Activated CD4-positive, alpha-beta T cell treated with anti-CD3 and anti-CD28 coated beads for 24 hours (primary cell): ENCODE measurements at regions not wholly inside any gene's neighbourhood (a gene's known extent, or its start where the extent isn't known, plus 50 kb on each side); places are given as distances from the start of the nearest gene placed in this dataset.

Experiments used
- DNase-seq, 2 donors: peaks; one replicate each; pipeline ENCODE4 v3.0.0-alpha.2; 2020; ENCODE audit warnings: low read depth in 2 of 2

GRCh38 chr5:155295111-155295510 lies 281.6 kb downstream of the KIF4B start:
- DNase-seq, result no peak

GRCh38 chr5:155299386-155300005 lies 285.9 kb downstream of the KIF4B start:
- no peak for DNase-seq

GRCh38 chr5:155303120-155303519 lies 289.6 kb downstream of the KIF4B start:
- no peak for DNase-seq

GRCh38 chr5:155307229-155307628 lies 293.7 kb downstream of the KIF4B start:
- DNase-seq, result no peak

- no peak for DNase-seq
These were observed 294.7 kb downstream of the KIF4B start for GRCh38 chr5:155308289-155308688.

GRCh38 chr5:155309021-155309746 lies 295.6 kb downstream of the KIF4B start:
- no peak for DNase-seq

- no peak for DNase-seq
These were observed 298.2 kb downstream of the KIF4B start for GRCh38 chr5:155311721-155312120.

- DNase-seq, result no peak
These were observed 300.0 kb downstream of the KIF4B start for GRCh38 chr5:155313518-155313917.

- DNase-seq, result no peak
These were observed 302.6 kb downstream of the KIF4B start for GRCh38 chr5:155316070-155316714.

- DNase-seq, result no peak
These were observed 319.1 kb downstream of the KIF4B start for GRCh38 chr5:155332618-155333017.

- no peak for DNase-seq
These were observed 329.4 kb downstream of the KIF4B start for GRCh38 chr5:155342956-155343355.

GRCh38 chr5:155343468-155343867 lies 329.9 kb downstream of the KIF4B start:
- no peak for DNase-seq

GRCh38 chr5:155353231-155353630 lies 339.7 kb downstream of the KIF4B start:
- DNase-seq, result no peak

GRCh38 chr5:155366096-155366495 lies 352.5 kb downstream of the KIF4B start:
- DNase-seq, result no peak

- no peak for DNase-seq
These were observed 354.3 kb downstream of the KIF4B start for GRCh38 chr5:155367841-155368240.

- DNase-seq, result no peak
These were observed 354.9 kb downstream of the KIF4B start for GRCh38 chr5:155368490-155368889.

- no peak for DNase-seq
These were observed 366.9 kb downstream of the KIF4B start for GRCh38 chr5:155380480-155380879.

- DNase-seq, result no peak
These were observed 368.1 kb downstream of the KIF4B start for GRCh38 chr5:155381654-155382053.

- no peak for DNase-seq
These were observed 375.9 kb downstream of the KIF4B start for GRCh38 chr5:155389498-155389897.

GRCh38 chr5:155394727-155395126 lies 381.2 kb downstream of the KIF4B start:
- DNase-seq, result no peak

GRCh38 chr5:155402927-155403640 lies 389.5 kb downstream of the KIF4B start:
- DNase-seq, result no peak

GRCh38 chr5:155406815-155407214 lies 393.3 kb downstream of the KIF4B start:
- DNase-seq, result no peak
